GM18505 (cell line): ENCODE measurements at regions not wholly inside any gene's neighbourhood (a gene's known extent, or its start where the extent isn't known, plus 50 kb on each side); places are given as distances from the start of the nearest gene placed in this dataset.

Experiments used
- ATAC-seq: cut with Tn5 transposase; IDR thresholded peaks from one replicate; pipeline ENCODE4 v1.9.1; 2021; ENCODE audit not compliant: unreplicated experiment
- POLR2A ChIP-seq: IDR thresholded peaks from 4 replicates; pipeline ENCODE4 v1.6.1; 2011; ENCODE audit warnings: borderline replicate concordance; ENCODE audit not compliant: insufficient read depth, insufficient read length; ENCODE audit errors: extremely low read depth

- TF ChIP-seq POLR2A: no peak
- no peak for ATAC-seq
These were observed 50.4 kb upstream of the PPM1B start for GRCh38 chr2:44118257-44118656.
